ENCODE measurements at regions not wholly inside any gene's neighbourhood (a gene's known extent, or its start where the extent isn't known, plus 50 kb on each side); places are given as distances from the start of the nearest gene placed in this dataset.
A peak's percentile ranks its signal among the peaks of the same experiment; 100 is the strongest.

DNA sequence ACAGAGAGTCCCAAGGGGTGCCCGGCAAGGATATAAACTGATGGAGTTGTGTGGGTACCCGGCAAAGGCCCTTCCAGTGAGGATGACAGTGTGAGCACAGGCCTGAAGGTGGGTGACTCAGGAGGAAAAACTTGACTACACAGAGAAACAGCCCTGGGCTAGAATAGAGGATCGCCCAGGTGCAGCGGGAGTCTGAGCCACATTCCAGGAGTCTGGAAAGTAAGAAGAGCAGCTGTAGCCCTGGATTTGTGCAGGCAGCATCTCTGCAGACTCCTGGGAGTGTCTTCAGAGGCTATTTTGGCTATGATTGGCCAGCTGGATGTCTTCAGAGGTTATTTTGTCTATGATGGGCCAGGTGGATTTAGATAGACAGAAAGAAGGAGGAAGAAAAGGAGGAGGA, 367.6 kb upstream of the MKI67 start:
- DNase-seq, result no peak

DNA sequence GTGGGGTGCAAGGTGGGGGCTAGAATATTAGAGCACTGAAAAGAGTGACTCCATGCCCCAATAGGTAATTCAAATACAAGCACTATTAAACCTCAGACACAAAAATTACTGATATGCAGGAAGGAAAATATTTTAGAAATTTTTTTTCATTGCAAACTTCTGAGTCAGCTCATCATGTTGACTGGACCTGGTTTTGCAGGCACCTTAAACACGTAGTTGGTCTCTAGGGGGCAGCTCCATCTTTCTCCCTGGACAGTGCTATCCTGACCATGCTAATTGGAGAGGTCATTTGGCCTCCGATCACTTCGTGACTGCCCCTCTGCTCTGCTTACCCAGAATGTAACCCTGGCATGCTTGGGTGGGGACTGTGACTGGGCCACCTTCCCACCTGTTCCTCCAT, 368.4 kb upstream of the MKI67 start:
- no peak for DNase-seq

DNA sequence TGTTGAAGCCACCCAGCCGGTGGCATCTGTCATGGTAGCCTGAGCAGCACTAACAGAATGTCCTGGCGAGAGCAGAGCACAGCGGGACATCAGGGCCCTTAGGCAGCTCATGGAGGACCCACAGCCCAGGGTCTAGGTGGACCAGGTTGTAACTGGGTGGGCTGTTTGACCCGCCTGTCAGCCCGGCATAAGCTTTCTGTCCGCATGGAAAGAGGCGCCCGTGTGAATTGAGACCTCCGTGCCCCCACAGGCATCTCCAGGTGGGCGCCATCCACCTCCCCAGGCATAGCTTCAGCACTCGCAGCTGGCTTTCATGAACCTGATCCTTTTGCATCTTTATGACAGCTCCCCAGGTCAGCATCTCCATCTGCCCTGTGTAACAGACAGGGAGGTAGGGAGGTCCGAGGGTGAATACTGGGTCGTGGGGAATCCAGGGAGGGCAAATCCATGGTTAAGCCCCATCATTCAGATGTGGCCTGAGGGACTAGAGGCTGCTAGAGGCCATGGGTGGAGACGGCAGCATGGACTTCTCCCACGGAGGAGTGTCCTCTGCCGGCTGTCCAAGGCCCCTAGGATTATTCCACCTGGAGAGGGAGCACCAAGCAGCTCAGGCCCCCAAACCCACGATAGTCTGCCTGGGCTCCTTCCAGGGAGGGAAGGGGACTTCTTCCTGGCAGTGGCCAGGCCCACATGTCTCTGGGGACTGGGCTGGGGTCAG, 371.6 kb upstream of the MKI67 start:
- no peak for DNase-seq

DNA sequence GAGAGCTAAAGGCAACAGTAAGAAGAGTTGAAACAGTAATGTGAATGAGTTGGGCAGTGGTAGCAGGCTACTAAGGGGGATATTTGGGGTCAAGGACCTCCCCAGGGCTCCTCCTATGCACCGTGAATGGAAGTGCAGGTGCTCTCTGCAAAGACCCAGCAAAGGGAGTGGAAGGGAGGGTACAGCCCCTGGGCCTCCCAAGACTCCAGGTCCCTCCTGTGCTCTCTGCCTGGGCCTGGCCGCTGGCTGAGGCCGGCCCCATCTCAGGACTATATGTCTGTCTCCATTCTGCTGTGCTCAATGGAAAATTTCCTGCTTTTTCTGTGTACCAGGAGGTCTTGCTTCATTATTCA, 372.1 kb upstream of the MKI67 start:
- no peak for DNase-seq

- no peak for DNase-seq
Observed at GRCh38 chr10:128498746-128499145, 372.5 kb upstream of the MKI67 start.

GRCh38 chr10:128499486-128499885, 373.3 kb upstream of the MKI67 start:
- DNase-seq, result no peak

- DNase-seq, result no peak
Observed at GRCh38 chr10:128499956-128500355, 373.7 kb upstream of the MKI67 start.

DNA sequence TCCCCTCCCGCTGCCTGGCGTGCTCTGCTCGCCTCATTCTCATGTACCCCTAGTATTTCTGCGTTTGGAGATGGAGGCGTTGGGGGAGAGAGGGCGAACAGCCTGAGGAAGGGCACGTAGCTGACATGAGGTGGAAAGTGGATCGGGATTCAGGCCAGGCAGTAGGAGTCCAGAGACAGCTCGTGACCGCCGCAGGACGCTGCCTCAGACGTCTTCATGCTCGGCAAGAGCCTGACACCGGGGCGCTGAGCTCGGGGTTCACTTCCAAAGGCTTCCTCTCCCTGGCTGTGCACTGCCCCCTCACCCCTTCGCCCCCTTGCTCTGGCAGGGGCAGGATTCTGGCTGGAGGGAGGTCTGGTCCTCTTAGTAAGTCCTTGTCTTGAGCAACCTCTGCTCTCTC, 374.4 kb upstream of the MKI67 start:
- no peak for DNase-seq

GRCh38 chr10:128505346-128505745, 379.1 kb upstream of the MKI67 start:
- no peak for DNase-seq

DNA sequence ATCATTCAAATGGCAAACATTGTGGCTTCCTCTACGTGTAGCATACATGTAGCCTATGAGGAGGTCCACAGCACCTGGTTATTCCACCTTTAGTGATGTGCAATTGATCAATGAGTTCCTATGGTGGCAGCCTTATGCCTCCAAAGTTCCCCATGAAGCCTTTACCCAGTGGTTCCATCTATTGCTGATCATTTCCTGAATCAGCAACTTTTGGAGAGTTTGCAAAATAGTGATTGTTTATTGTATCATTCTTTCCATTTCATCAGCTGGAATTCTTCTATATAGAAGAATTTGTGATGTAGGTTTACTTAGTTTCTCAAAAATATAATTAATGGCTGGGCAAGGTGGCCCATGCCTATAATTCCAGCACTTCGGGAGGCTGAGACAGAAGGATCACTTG, 380.2 kb upstream of the MKI67 start:
- DNase-seq, result no peak

DNA sequence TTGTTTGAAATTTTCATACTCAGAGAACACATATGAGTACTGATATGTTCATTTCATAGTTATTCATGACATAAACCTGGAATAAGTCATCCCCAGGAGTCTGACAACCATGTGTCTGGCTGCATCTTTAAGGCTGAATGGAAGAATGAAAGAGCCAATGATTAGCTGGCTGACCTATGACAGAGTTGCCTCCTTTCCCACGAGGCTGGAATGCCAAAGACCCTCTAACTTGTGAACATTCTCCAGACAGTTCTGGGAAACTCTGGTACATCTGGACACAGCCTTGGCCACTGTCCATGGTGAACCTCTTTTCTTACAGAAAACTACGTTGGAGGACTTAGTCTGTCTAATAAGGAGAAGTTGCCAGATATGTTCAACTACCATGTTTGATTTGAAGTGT, 380.8 kb upstream of the MKI67 start:
- DNase-seq, result no peak

DNA sequence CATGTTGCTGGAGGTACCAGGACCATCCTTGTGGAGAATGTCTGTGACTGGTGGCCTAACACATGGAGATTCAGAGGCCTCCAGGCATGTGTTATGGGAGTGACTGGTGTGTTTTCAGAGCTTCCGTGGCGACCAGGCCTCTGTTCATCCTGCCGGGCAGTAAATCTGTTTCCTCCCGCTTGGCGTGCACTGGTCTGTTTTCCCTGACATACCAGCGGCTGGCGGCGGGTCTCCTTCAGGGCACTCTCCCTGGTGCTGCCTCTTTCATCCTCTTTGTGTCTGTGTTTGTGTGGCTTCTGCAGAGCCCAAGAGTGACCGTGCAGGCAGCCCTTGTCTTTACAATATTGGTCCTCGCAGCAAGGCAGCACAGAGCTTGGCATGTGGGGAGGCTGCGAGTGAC, 385.1 kb upstream of the MKI67 start:
- DNase-seq, result no peak

- DNase-seq, result no peak
Observed at GRCh38 chr10:128512767-128513166, 386.5 kb upstream of the MKI67 start.

GRCh38 chr10:128514536-128514935, 388.3 kb upstream of the MKI67 start:
- no peak for DNase-seq

DNA sequence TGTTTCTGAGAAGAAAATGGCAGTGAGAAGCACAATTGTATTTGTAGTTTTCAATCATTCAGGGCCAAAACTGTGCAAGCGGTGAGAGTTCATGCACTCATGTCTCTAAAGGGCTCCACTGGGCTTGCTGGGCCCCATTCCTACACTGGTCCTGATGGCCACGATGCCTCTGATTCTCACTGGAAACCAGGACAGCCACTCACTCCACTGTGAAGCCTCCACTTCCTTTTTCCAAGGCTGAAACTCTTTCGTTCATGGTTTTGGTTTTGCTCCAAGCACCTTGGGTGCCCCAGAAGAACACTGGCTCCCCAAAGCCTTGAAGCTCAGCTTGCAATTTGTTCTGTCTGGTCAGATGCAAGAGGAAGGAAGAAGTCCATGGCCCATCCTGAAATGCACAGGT, 390.0 kb upstream of the MKI67 start:
- DNase-seq, result no peak

- DNase-seq, result no peak
Observed at GRCh38 chr10:128517167-128517566, 390.9 kb upstream of the MKI67 start.

DNA sequence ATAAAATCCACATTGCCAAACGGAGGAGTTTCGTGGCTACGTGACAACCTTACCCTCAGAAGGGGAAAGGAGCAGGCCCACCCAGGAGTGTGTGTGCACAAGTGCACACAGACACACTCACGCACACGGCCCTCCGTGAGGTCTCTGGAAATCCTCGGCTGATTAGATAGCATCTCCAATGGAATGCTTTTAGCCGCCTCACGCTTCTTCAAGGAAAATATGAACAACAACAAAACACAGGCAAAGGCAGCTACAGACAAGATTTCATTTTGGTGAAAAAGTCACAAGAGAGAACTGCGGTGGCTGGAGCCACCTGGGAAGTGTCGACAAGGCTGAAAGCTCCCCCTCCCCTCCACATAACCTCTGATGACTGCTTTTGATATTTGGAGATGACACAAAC, 391.8 kb upstream of the MKI67 start:
- DNase-seq, result no peak

DNA sequence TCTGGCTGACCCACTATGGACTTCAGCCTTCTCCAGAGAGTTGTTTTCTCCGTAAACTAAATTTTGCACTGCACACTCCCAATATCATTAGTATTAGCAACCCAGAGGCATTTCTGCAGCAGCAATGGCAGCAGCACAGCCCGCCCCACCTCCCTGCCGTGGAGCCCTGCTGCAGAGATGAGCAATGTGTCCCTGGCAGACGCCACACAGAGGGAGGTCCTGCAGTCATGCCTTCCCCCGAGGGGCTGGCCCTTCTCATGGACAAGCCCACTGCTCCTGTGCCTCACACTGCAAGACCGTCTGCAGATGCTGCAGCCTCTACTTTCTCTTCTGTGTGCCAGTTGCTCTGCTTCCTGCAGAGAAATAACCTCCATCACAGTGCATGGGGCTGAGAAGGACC, 393.4 kb upstream of the MKI67 start:
- no peak for DNase-seq

DNA sequence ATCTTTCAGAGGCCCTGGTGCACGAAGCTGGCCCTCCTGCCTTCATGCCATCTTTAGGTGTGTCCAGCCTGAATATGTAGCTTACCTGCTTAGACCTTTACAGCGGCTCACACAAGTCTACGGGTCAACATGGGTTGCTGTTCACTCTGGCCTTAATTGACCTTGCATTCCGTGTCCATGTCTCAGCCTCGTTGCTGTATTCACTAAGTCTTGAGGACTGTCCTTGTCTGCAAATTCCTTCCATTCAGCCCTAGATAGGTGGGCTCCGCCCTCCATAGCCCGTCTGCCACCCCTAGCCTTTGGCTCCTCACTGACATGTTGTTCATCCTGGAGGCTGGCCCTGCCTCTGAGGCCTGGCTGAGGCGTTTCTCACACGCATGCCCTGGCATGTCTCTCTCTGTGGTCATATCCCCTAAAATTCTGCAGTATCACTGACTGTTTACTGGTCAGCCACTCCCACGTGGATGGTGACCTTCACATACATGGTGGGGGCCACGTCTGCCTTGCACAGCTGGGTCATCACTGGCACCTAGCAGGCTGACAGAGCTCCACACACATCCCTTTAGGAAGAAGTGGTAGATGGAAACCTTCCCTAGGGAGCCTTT, 394.1 kb upstream of the MKI67 start:
- no peak for DNase-seq

- no peak for DNase-seq
Observed at GRCh38 chr10:128522551-128523308, 396.5 kb upstream of the MKI67 start.

DNA sequence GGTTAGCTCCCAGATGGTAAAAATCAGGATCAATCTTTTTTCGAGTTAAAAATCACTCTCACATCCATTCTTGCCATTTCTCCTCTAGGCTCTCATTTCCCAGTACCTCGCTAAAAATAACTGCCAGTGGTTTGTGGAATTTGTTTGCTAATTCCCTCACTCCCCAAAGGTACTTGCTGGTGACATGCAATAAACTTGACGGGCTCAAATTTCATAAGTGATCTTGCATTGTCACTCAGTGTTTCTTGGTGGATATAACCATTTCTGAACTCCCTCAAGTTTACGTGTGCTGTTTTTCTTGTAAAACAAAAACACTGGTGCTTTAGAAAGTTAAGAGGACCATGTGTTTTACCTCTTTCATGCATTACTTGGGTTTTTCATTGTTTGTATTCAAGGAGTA, 399.2 kb upstream of the MKI67 start:
- no peak for DNase-seq

DNA sequence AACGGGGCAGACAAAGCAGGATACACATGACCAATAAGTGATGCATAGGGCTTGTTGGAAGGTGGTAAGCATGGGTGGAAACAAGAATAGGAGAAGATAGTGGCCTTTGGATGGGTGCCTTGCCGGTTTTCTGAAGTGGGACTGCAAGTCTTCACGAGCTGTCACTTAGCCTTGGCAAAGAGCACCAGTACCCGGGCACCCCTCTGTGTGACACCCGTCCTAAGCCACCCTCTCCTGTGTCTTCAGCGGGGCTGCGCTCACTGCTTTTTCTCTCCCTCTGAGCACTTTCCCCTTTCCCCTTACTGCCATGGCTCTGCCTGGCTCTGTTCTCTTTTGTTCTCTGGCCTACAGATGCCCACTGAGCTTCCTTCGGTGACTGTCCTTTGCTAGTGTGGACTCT, 399.7 kb upstream of the MKI67 start:
- no peak for DNase-seq

GRCh38 chr10:128526791-128527375, 400.7 kb upstream of the MKI67 start:
- peak; percentile 68 to 75 for DNase-seq
